Heart left ventricle (tissue), 13 donors: ENCODE measurements at regions not wholly inside any gene's neighbourhood (a gene's known extent, or its start where the extent isn't known, plus 50 kb on each side); places are given as distances from the start of the nearest gene placed in this dataset.

ENCODE experiments used
- CTCF ChIP-seq, 12 donors: fragments of 200-600 bp; sonication (generic) in 4 of 12; IDR thresholded peaks; one replicate each; pipeline versions ENCODE4 v1.5.0 to v1.8.0; 2018 to 2022; ENCODE audit warnings: antibody characterized with exemption in 12 of 12, mild to moderate bottlenecking in 5 of 12
- POLR2A ChIP-seq, 2 donors: fragments of 450-650 bp; IDR thresholded peaks; one replicate each; pipeline ENCODE4 v1.6.1; 2017; ENCODE audit warnings: antibody characterized with exemption in 2 of 2, mild to moderate bottlenecking in 2 of 2, moderate library complexity in 2 of 2
- donor health status: ischemic (EF 13 %, LVEDD 7.1; RV severe dilation, severe dysfunction).
- donor health status: DM: no; HTN: yes; CAD: no.
- donor health status: DM: no; HTN: no; CAD: no.
- donor health status: ischemic (EF 25% LVEDD 6.9; RV normal size, moderate dysfunction).
- donor health status: ischemic (EF 25% LVEDD 5.7; RV mildly dilated, moderate dysfunction).
- donor health status: ischemic (EF 35%, LVEDD 5.7; RV mildly dilated, moderate dysfunction).
- donor health status: nonischemic (EF 11% LVEDD 7.7; RV severe dilation, severe dysfunction).
- donor health status: DM: yes; HTN: yes; CAD: no.
- donor health status: PGD.
- donor health status: ischemic (EF 29% LVEDD 5.4; RV normal size, mild dysfunction).
- donor health status: nonischemic (EF 23%, LVEDD 6.1; RV moderate dilation, normal function).

DNA sequence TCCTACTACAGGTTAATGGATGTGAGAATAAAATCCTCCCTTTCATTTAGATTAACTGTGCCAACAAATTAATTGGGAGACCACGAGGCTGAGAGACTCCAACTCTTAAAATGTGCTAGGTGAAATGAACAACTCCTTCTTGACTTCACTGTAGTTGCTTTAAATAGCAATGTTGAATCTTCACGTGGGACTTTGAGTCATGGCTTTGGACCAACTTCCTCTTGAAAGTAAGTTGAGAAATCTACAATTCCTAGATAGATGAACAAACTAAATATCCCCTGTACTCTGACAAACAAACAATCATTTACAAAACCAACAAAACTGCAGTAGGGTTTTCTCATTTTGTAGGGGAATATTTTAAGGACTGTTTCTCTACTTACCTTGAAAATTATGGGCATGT lies 291.9 kb upstream of the SPRED2 start:
- TF ChIP-seq CTCF (IDR thresholded peaks at IDR 0.05) (no peak), POLR2A (IDR thresholded peaks at IDR 0.05) (no peak)
